ENCODE measurements at regions not wholly inside any gene's neighbourhood (a gene's known extent, or its start where the extent isn't known, plus 50 kb on each side); places are given as distances from the start of the nearest gene placed in this dataset.

DNA sequence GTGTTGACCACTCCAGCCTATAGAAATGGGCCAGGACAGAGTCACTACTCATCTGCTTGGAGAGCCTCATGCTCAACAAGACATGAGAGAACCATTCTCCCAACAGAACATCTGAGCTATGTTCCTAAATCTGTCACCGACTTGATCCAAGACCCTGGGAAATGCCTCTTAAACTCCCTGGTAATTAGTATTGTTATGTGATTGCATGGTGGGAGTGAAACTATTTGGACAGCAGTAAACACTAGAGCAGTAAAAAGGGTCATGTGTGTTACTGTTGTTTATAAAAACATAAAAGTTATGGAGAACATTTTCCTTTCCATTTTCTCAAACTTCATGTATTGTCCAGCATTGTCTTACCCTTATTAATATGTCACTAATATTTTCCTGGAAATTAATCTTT is 369.8 kb upstream of the FAT3 start:
- DNase-seq, result no peak

DNA sequence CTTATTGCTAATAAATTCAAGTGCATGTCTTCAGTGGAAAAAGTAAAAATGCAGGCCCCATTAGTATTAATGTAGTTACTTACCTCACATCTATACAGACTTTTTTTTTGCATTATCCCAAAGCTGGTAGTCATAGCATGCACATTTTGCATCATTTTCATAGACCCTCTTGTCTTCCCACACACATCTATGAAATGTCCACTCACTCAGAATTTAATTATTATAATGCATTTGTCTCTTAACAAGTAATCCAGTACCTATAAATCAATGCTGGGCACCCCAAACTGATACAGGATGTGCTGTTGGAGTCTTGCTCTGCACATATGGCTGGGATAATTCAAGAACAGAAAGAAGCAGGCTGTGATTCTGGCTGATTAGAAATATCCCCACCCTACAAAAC is 370.4 kb upstream of the FAT3 start:
- no peak for DNase-seq

DNA sequence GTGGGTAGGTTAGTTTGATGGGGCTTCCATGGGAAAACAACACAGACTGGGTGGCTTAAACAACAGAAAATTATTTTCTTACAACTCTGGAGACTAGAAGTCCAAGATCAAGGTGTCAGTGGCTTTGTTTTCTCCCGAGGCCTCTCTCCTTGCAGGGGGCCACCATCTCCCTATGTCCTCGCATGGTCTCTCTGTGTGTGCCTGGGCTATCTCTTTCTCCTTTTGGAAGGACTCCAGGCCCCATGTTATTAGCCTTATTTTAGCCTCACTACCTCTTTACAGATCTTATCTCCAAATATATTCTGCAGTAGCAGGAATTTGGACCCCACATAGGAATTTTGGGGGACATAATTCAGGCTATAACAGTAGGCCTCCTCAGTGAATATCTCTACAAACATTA is 372.7 kb upstream of the FAT3 start:
- no peak for DNase-seq

DNA sequence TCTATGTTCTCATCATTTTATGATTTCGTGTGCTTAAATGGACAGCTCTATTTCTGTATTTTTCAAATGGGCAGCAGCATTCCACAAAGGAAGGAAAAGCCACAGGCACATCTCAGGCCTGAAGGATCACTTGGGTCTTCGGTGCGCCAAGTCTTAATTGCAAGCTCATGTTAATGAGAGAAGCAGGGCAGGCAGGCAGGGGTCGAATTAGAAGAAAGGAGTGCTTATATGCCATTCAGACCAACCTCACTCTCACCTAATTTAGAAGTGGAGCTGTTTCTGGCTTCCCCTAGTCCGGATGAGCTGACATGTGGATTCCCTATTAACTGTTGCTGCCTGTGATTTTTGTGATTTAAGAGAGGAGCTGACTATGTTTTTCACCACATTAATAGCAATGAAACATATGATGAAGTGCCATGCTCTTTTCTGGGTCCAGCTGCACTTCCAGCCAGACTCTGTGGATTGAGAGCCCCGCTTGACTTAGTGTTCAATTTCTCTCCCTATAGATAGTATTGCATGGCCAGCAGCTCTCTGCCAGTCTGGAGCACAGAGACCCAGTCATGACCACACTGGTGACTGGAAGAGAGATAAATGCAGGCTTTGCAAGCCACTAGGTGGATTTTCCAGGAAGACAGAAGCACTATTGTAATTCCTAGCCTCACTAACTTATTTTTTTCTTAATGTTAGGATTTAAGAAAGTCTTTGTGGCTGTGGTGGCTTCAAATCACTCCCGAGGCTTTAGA is 373.9 kb upstream of the FAT3 start:
- DNase-seq, result no peak

DNA sequence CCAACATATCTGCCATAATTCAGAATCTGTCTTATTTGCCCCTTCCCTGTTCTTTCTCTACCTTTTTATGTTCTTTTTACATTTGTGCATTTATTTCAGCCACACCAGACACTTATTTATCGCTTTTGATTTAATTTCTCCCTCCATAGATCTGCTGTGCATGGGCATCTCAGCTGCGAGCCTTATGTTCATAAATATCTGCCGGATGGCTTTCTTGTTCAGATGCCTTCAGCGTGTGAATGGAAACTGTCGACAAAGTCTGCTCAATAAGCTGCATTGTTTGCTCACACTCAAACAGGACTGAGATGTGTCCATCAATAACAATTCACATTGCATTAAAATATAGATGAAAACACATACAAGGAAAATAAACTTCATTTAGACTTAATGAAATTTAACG is 374.6 kb upstream of the FAT3 start:
- no peak for DNase-seq

DNA sequence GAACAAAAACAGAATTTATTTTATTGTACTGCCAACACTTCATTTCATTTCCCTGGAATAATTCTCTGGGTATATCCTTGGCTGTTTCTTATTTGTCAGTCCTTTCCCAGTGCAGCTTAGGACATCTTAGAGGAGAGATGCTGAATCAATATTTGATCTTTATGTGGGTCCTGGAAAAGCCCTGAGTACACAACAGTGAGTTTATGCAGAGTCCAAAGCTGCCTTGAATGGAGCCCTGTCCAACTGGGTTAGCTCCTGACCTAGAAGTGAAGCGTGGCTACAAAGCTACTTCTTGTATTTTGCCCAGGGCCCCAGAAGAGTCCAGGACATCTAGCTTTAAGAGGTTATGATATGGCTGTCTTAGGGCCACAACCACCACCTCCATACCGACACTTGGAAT is 378.0 kb upstream of the FAT3 start:
- DNase-seq, result no peak

DNA sequence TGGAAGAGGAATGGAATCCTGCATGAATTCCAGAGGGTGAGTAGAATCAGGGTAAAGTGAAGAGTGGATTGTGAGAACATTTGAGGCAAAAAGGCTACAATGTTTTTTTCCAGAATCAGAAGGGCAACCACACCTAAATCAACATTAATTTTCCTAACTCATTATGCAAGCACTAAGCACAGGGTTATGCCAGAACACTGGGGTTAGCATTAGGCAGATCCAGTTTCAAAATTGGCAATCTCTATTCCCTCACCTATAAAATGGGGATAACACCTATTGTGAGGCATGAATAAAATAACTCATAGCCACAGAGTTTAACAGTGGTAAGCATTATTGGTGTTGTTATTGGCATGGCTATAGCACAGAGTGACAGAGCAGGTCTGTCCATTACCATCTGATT is 378.6 kb upstream of the FAT3 start:
- no peak for DNase-seq

DNA sequence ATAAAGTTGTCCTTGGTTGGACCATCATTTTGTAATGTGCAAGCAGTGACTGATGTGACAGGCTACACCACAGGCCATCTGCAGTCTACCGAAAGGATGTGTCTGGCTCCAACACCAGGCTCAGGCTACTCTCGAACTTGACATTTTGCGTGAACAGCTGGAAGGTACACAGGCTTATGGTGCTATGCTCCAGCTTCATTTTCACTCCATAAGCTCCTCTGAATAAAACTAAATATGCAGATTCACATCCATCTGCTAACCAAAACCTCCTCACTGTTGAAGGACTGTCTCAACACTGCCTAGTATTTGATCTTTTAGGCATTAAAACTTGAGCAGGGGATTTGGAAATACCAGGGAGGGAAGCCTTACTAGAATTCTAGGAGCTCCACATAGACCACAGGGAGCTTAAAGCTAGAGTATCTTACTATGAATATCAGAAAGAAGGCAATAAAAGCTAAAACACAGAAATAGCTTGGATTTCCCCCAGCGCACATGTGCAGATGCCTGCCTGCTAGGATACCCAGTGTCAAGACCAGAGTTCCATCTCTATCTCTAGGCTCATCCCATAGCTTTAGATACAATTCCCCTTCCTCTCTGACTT is 383.9 kb upstream of the FAT3 start:
- DNase-seq, result no peak

DNA sequence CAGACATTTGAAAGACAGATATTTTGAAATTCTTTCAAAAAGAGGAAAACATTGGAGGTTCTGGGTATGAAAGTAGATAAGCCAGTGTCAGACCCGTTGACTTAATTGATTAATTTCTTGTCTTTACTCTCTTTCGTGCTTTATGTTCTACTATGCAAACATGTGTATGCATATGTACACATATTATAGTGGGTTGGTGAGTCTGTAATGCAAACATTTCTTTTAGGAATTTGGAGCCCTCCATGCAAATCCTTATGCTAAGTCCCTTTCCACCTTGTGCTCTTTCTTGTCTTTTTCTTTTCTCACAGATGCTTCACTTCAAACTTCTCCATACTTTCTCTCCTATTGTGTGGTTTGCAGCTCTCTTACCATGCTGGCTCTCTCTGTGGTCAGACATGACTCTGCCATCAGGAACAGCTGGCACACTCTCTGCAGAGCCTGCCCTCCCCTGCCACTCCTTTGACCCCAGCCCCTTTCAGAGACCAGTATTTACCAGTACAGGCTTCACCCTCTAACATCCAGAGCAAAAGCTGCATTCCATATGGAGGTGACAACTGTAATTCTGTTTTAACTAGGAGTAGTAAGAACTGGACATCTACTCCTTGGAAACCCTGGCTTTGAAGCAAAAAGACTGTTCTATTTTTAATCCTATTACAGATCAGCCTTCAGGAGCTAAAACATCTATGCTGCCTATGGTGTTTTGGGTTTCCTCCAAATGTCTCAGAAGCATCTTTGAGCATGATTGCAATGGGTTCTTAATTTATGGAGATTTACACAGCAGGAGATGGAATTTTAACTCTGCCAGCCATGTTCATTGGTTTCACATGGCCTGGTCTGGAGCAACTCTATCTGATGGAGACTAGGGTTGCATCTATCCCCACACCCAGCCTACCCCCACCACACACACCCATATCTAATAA is 386.9 kb upstream of the FAT3 start:
- DNase-seq, result peak; percentile 49

DNA sequence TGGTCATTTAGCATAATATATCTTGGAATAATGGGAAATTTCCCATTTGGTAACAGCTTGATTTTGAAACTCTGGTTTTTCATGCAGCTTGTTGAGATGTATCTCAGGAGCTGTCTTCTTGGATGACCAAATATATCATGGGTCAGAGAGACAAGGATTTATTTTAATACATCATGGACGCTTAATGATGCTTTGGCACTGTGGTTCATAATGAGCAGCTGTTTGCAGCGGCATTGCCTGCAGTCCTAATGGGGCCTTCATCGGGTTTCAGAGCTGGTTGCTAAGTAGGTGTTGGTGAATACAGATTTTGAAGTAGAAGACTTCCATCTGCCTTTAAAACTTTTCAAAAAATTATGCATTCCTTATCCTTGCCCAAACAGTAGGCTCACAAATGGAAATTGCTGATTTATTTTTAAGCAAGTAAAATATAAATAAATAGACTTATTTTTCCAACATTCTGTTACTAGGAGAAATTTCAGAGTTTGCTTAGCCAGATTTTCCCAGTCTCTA is 389.5 kb upstream of the FAT3 start:
- no peak for DNase-seq

DNA sequence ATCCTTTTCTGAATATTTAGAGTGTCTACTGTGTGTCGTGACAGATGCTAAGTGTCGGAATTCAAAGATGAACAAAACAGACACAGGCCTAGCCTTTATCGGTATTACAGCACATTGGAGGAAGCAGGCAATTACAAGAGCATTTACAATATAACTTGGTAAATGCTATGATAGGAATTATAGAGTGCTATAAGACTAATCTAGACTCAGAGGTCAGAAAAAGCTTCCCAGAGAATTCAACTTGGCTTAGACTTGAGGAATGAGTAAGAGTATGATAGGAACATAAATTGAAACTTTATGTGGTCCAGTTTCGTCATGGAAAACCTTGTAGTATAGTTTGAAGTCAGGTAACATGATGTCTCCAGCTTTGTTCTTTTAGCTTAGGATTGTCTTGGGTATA is 395.7 kb upstream of the FAT3 start:
- DNase-seq, result no peak

DNA sequence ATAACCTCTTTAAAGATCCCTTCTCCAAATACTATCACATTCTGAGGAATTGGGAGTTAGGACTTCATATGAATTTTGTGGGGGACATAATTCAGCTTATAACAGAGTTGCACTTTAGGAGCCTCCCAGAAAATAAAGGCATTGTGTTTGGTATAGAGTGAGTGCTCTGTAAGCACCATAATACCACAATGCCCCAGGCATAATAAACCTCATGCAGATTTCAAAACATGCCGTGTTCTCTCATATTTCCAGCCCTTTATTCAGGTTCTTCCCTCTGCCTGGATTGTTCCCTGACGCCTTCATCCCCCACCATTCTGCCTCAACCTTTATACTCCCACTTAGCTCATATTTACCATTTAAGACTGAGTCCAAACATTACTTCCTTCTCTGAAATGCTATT is 398.8 kb upstream of the FAT3 start:
- DNase-seq, result no peak

DNA sequence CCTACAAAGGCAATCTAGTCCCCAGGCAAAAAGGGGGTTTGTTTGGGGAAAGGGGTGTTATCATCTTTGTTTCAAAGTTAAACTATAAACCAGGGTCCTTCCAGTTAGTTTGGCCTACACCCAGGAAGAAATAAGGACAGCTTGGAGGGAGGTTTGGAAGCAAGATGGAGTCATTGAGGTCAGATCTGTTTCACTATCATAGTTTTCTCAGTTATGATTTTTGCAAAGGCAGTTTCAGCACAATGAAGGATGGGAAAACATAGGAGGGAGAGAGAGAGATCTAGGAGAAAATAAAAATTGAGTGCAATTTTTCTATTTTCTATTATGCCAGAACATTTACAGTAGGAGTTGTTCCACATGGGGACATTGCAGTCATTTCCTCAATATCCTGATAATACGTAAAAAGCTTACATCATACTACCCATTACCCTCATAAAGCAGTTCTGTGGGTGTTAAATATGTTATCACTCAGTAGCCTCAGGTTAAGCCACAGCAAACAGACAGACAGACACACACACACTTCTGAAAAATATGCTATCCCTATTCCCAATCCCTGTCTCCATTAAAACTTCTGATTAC is 401.3 kb upstream of the FAT3 start:
- DNase-seq, result no peak

DNA sequence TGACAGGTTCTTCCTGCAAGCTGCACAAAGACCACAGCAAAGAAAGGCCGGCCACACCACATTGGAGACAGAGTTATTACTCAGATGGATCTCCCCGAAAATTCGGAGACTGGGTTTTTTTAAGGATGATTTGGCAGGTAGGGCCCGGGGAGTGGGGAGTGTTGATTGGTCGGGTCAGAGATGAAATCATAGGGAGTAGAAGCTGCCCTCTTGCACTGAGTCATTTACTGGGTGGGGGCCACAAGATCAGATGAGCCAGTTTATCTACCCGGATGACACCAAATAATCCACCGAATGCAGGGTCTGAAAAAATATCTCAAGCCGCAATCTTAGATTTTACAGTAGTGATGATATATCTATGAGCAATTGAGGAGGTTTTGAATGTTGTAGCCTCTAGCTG is 401.8 kb upstream of the FAT3 start:
- DNase-seq, result no peak

DNA sequence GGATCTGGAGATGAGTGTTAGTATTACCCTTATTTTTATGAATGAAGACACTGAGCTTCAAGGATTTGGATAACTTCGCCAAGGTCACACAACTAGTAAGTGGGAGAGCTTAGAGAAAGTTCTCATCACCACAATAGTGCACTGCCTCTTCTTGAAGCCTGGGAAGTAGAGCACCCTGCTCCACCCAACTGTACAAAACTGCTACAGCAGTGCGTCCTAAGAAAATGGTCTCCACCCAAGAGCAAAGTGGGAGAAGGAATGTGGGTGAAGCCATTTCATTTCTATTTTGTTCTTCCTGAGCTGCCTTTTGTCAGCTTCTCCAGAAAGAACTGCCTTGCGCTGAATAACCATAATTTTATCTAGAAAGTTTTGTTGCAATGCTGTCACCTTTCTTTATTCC is 403.9 kb upstream of the FAT3 start:
- no peak for DNase-seq

DNA sequence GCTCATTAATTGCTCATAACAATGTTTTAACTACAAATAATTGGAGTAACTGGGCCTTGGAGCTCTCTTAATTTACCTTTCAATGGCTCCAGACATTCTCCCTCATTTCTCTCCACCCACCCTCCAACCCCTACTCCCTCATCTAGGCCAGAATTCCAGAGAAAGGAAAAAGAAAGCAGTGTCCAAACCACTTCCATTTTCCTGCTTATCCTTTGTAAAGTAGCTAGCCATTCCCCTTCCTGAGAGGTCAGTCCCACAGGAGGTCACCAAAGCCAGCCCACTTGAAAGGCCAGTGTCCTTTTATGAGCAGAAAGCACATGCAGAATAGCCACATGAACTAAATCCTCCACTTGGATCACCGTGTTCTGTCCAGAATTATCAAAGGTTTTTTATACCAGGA is 404.8 kb upstream of the FAT3 start:
- no peak for DNase-seq

DNA sequence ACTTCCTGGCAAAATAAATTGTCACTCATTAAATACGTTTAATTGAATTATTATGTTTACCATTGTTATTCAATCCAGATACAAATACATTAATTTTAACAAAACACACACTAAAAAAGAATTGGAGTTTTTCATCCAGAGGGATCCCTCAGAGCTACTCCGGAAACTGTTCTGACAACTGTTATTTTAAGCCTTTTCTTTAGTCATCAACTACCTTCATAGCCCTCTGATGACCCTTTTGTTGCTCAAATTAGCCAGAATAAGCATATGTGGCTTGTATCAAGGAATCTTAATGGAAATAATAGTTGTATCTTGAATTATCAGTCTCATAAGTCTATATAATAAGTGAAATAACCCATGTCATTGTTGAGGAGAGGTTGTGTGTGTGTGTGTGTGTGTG is 405.4 kb upstream of the FAT3 start:
- DNase-seq, result no peak

DNA sequence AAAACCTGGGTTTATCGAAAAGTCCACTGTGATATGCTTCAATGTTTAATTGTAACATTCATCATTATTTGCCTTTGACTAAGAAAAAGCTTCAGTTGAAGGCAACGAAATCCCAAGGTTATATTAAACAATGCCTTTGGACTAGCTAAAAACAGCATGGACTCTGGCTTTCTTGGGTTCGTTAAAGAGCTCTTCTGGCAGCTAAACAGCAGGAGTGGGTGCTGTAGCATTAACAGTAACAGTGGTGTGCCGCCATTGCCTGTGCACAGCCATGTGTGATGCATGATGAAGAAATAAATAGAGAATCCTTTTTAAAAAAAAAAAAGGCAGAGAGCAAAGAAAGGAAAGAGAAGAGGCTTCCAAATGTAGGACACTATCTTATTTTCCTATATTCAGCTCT is 406.6 kb upstream of the FAT3 start:
- DNase-seq, result no peak

DNA sequence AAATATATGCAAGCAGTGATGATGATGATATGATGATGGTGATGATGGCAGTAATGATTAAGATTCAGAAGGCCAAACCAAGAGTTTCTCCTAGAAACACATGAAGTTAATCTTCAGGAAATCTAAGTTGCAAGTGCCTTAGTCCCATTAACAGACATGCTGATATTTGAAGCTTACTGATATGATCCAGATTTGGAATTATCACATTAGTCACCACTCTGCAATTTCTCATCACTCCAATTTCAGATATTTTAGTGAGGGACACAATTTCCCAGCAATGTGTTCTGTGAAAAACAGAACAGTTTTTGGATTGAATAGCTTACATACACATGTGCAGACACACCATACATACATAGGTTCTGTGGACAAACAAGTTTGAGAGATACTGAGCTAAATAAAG is 411.4 kb upstream of the FAT3 start:
- no peak for DNase-seq

DNA sequence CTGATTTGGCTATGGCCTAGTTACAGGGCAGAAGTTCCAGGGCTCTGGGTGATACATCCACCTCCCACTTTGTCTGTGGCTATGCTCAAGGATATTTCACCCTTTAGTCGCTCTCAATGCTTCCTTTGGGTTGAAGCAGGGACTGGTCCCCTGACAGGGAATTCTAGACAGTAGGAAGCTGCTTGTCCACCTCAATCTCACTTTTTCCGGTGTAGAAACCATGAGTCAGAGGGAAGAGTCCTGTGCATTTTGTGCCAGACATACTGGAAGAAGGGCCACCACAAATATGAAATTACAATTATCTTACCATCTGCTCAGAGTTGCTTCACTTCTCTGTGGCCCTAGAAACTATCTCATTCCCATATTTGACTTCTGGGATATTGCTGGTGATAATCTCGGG is 413.7 kb upstream of the FAT3 start:
- no peak for DNase-seq

DNA sequence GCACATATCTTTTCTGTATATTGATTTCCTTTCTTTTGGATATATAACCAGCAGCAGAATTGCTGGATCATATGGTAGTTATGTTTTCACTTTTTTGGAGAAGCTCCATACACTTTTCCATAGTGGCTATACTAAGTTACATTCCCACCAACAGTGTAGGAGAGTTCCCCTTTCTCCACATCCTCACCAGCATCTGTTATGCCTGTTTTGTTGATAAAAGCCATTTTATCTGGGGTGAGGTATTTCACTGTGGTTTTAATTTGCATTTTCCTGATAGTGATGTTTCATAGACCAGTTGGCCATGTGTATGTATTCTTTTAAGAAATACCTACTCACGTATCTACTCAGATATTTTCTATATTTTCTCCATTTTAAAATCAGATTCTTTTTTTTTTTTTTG is 419.3 kb upstream of the FAT3 start:
- DNase-seq, result no peak

DNA sequence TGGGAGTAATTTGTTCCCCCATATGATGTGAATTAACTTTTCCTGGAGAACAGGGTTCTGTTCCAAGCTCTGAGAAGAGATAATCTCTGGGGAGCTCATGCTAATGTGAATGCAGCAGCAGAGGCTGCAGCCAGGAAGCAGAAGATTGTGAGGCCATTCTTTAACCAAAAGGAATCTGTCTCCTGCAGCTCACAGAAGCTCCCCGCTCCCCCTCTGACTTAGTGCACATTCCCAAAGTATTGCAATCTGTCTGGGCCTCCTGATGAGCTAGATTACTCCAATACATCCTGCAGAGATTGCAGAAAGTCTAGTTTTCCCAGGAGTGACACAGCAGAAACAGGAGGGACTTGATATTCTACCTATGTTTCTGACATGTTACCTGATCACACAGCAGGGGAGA is 420.6 kb upstream of the FAT3 start:
- DNase-seq, result no peak

DNA sequence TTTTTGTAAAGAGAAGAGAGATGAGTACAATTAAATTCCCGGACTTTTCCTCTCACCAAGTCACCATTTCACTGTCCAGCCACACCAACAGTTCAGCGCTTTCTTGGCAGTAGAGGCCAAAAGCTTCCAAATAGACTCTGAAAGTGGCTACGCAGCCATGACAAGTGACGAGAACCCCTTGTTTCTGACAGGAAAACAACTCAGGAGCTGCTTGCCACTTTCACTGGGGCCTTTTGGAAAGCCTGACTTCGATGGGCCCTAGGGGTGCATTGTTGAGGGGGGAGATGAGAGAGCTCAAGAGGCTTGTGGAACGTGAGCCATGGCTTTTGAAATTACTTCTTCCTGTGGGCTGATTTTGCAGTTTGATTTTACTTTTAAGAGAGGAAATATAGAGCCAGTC is 422.1 kb upstream of the FAT3 start:
- no peak for DNase-seq
